Retinal pigment epithelial cell (primary cell): ENCODE measurements at regions not wholly inside any gene's neighbourhood (a gene's known extent, or its start where the extent isn't known, plus 50 kb on each side); places are given as distances from the start of the nearest gene placed in this dataset.
"Not testable (repeated sequence)": the region's sequence is repeated elsewhere in the genome, so short reads cannot be mapped to it uniquely, and the experiment has no call there.

ENCODE experiments used
- DNase-seq: peaks from one replicate; pipeline ENCODE4 v3.0.0-alpha.2; 2010; ENCODE audit warnings: low read depth
- H3K4me3 ChIP-seq: 2 replicates; pipeline ENCODE4 v1.5.1; 2011; ENCODE audit warnings: mild to moderate bottlenecking, low read length, control low read depth, moderate library complexity
- TF ChIP-seq, protein P1 (sequence below): conservative IDR thresholded peaks from 2 replicates; pipeline ENCODE4 v1.5.1; 2011; ENCODE audit warnings: low read depth, low read length, control low read depth, inconsistent platforms

DNA sequence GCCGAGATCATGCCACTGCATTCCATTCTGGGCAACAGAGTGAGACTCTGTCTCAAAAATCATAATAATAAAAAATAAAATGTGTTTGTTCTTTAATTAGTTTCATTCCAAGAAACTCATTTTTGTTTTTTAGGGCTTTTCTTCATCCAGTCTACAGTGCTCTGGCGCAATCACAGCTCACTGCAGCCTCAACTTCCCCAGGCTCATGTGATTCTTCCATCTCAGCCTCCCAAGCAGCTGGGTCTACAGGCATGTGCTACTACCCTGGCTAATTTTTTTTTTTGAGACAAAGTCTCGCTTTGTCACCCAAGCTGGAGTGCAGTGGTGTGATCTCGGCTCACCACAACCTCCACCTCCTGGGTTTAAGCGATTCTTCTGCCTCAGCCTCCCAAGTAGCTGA, 143.6 kb upstream of the JARID2 start:
- no peak for DNase-seq
- H3K4me3 ChIP-seq, result no peak overlapping the region
- TF ChIP-seq, protein P1, sequence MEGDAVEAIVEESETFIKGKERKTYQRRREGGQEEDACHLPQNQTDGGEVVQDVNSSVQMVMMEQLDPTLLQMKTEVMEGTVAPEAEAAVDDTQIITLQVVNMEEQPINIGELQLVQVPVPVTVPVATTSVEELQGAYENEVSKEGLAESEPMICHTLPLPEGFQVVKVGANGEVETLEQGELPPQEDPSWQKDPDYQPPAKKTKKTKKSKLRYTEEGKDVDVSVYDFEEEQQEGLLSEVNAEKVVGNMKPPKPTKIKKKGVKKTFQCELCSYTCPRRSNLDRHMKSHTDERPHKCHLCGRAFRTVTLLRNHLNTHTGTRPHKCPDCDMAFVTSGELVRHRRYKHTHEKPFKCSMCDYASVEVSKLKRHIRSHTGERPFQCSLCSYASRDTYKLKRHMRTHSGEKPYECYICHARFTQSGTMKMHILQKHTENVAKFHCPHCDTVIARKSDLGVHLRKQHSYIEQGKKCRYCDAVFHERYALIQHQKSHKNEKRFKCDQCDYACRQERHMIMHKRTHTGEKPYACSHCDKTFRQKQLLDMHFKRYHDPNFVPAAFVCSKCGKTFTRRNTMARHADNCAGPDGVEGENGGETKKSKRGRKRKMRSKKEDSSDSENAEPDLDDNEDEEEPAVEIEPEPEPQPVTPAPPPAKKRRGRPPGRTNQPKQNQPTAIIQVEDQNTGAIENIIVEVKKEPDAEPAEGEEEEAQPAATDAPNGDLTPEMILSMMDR, result no peak

DNA sequence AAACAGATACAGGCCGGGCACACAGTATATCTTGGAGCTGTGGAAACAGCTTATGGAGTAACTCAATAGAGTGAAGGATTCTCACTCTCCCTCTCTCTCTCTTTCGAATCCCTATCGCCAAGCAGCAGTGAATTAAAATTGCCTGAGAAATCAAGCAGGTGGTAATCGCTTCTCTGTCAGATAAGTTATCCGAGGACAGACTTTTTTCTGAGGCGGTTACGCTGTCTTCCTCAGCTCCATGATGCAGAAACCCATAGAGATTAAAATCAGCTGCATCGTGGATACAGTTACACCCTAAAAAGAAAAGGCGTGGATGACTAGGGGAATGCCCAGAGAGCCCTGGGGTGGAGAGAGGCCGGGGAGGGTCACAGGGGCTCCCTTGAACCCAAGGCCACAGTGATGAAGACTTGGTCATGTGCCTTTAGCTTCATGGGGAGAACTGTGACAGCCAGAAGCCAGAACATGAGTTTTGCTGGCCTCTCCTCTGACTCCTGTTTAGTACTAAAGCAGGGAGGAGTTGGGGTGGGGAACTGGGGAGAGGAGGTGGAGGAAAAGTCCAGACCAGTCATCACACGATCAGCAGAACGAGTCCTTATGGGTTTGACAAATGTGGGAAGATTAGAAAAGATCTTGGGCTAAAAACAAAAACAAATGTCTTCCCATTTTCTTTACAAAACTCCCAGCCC, 138.8 kb upstream of the JARID2 start:
- TF ChIP-seq, protein P1, result no peak
- no peak for DNase-seq
- no peak overlapping the region for H3K4me3 ChIP-seq

DNA sequence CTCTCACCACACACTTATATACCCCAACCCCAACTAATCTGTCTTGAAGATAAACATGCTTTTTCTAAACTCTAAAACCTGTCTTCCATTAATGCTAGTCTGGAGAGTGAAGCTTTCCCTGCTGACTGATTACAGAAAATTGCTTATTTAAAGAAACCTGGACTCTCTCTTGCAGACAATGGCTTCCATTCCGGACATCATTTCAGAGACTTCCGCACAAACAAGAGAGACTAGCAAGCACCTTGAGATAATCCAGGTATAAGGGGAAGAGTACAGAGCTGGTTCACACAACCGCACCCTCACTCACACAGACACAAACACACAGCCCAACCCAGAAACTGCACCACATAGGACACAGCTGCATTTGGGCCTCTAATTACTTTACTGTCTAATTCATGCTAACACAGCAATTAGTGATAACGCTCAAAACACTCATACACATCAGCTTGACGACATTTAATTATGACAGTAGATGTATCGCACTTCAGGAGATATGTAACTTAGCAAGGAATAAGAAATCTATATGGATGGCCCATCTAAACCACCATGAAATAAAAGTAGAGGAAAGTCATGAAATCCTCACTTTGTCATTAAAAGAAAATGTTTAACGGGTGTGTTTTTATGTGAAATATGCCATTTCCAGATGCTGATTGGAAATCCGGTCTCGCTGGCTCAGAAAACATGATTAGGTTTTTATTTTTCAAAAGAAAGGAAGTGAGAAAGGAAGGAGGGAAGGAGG, 138.1 kb upstream of the JARID2 start:
- no peak for DNase-seq
- no peak overlapping the region for H3K4me3 ChIP-seq
- TF ChIP-seq, protein P1, result no peak

DNA sequence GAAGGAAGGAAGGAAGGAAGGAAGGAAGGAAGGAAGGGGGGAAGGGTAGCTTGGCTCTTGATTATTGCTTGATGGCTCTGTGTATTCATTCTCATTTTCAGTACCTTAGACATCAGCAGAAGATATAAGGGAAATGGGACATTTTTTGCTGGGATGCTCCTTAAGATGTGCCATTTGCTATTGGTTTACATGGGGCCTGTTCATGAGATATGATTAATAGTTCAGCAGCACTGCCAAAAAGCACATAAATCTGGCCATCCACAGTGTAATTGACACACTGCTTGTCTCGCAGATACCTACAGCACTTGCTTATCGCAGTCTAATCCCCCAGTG, 137.5 kb upstream of the JARID2 start:
- DNase-seq, result no peak
- TF ChIP-seq, protein P1, result no peak
- H3K4me3 ChIP-seq, result no peak overlapping the region

DNA sequence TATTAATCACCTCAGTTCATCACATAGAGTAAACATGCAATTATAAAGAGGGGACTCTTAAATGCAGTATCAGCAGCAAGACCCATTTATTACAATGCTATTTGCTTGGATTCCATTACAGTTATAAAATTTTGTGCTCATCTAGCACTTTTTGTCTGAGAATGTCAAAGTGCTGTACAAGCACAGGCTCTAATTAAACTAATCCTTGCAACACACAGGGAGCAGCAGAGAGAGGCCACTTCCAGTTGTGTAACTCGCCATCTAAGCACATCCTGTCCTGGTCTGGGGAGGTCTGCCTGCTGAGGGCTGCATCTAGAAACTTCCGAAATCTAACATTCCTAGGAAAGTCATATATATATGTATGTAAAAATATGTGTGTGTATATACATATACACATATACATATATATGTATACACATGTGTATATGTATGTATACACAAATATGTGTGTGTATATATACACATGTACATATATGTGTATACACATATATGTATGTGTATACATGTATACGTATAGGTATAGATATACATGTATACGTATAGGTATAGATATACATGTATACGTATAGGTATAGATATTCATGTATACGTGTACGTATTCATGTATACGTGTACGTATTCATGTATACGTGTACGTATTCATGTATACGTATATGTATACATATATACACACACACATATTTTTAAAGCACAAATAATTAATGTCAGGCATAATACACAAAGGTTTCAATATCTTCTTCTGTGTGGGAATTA, 136.4 kb upstream of the JARID2 start:
- DNase-seq, result peak; percentile 28
- TF ChIP-seq, protein P1, result no peak
- H3K4me3 ChIP-seq, result no peak overlapping the region

DNA sequence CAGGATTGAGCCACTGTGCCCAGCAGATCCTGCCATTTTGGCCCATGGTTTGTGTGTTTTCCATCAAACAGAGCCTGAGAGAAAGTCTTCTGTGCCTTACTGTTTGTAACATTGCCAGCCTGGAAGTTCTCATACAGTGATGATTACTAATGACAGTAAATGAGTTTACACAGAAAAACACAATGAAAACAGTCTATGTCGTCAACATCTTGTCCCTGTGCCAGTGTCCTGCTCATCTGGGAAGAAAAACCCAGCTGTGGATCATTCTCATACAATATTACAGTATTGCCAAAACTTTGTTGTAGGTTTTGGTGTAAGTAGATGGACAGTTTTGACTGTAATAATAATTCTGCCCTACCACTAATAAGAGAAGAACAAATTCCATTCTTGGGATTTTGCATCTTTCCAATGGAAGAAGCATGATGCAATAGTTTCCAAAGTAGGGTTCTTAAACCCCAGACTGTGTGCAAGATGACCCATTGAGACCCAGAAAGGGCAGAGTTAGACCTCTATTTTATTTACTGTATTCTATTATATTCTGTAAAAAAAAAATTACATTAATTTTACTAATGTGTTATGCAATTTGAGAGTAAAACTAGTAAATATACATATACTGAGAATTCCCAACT, 135.0 kb upstream of the JARID2 start:
- no peak overlapping the region for H3K4me3 ChIP-seq
- TF ChIP-seq, protein P1, result no peak
- DNase-seq, result no peak

DNA sequence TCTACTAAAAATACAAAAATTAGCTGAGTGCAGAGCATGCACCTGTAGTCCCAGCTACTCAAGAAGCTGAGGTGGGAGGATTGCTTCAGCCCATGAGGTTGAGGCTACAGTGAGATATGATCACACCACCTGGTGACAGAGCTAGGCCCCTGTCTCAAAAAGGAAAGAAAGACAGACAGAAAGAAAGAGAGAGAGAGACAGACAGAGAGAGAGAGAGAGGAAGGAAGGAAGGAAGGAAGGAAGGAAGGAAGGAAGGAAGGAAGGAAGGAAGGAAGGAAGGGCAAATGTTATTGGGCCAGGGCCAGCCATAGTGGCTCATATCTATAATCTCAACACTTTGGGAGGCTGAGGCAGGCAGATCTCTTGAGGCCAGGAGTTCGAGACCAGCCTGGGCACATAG, 134.3 kb upstream of the JARID2 start:
- H3K4me3 ChIP-seq, DNase-seq: not testable (repeated sequence)
